ENCODE measurements at regions not wholly inside any gene's neighbourhood (a gene's known extent, or its start where the extent isn't known, plus 50 kb on each side); places are given as distances from the start of the nearest gene placed in this dataset.
A peak's percentile ranks its signal among the peaks of the same experiment; 100 is the strongest.

DNA sequence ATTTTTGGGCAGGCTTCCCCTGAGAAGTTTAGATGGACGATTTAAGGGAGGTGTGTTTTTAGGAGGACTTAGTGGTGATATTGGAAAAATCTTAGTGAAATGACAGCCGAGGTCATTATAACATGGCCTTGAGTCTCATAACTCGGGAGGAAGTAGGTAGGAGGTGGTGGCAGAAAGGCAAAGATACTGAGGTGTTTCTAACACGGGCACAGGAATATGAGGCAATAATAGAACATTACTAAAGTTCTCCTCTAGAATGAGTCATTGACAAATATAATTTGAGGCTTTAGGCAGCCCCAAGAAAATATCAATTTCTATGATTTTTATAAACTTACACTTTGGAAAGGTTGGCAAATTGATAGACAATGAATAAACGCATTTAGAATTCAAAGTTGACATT is 146.1 kb upstream of the ZEB2 start:
- ChIA-PET POLR2A (interaction anchor here (0.6 to 1.8 kb wide), 5 partner anchors 13 to 109 kb away, joined by 3 to 6 read pairs (median 3); no protein-coding TSS in a partner anchor), CTCF (interaction anchor here (0.7 kb wide), 1 partner anchor 192 kb away, joined by 3 read pairs; no protein-coding TSS in a partner anchor)
- TF ChIP-seq, protein P1, sequence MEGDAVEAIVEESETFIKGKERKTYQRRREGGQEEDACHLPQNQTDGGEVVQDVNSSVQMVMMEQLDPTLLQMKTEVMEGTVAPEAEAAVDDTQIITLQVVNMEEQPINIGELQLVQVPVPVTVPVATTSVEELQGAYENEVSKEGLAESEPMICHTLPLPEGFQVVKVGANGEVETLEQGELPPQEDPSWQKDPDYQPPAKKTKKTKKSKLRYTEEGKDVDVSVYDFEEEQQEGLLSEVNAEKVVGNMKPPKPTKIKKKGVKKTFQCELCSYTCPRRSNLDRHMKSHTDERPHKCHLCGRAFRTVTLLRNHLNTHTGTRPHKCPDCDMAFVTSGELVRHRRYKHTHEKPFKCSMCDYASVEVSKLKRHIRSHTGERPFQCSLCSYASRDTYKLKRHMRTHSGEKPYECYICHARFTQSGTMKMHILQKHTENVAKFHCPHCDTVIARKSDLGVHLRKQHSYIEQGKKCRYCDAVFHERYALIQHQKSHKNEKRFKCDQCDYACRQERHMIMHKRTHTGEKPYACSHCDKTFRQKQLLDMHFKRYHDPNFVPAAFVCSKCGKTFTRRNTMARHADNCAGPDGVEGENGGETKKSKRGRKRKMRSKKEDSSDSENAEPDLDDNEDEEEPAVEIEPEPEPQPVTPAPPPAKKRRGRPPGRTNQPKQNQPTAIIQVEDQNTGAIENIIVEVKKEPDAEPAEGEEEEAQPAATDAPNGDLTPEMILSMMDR (IDR thresholded peaks at IDR 0.05; ENCODE audit: unreplicated experiment), result no peak
- Mint-ChIP-seq H3K36me3 (ENCODE audit: insufficient read depth, unreplicated experiment) (peaks cover 5% of the 10 kb centered on the region), H3K4me3 (ENCODE audit: unreplicated experiment) (no peak overlapping the region), H3K9me3 (ENCODE audit: unreplicated experiment) (no peaks in the 10 kb centered on the region), H3K27ac (ENCODE audit: low read depth, unreplicated experiment) (peak overlapping the region; percentile 37), H3K27me3 (ENCODE audit: insufficient read depth, unreplicated experiment) (no peaks in the 10 kb centered on the region), H3K4me1 (ENCODE audit: insufficient read depth, unreplicated experiment) (peaks cover 30% of the 10 kb centered on the region)
- intact Hi-C loops (cut with micrococcal nuclease), result no loop called here
- no TSS peak for BruUV-seq (replicated peaks)
- DNase-seq (ENCODE audit: unreplicated experiment), result peak; percentile 59

GRCh38 chr2:144663207-144663606 is 143.3 kb upstream of the ZEB2 start:
- POLR2A ChIA-PET, result interaction anchor here (0.8 kb wide), 1 partner anchor 13 kb away, joined by 3 read pairs; no protein-coding TSS in a partner anchor
- TF ChIP-seq, protein P1 (IDR thresholded peaks at IDR 0.05; ENCODE audit: unreplicated experiment), result no peak
- BruUV-seq (replicated peaks), result no TSS peak
- H3K36me3 Mint-ChIP-seq (ENCODE audit: insufficient read depth, unreplicated experiment), result peaks cover 5% of the 10 kb centered on the region
- intact Hi-C loops (cut with micrococcal nuclease), result no loop called here
- CTCF ChIA-PET, result interaction anchor here (1.0 kb wide), 2 partner anchors 35 to 41 kb away, joined by 3 read pairs; no protein-coding TSS in a partner anchor
- no peaks in the 10 kb centered on the region for H3K9me3 Mint-ChIP-seq (ENCODE audit: unreplicated experiment)
- no peak for DNase-seq (ENCODE audit: unreplicated experiment)
- H3K27ac Mint-ChIP-seq (ENCODE audit: low read depth, unreplicated experiment), result no peak overlapping the region
- H3K4me1 Mint-ChIP-seq (ENCODE audit: insufficient read depth, unreplicated experiment), result peaks cover 53% of the 10 kb centered on the region
- no peak overlapping the region for H3K4me3 Mint-ChIP-seq (ENCODE audit: unreplicated experiment)
- H3K27me3 Mint-ChIP-seq (ENCODE audit: insufficient read depth, unreplicated experiment), result no peaks in the 10 kb centered on the region

DNA sequence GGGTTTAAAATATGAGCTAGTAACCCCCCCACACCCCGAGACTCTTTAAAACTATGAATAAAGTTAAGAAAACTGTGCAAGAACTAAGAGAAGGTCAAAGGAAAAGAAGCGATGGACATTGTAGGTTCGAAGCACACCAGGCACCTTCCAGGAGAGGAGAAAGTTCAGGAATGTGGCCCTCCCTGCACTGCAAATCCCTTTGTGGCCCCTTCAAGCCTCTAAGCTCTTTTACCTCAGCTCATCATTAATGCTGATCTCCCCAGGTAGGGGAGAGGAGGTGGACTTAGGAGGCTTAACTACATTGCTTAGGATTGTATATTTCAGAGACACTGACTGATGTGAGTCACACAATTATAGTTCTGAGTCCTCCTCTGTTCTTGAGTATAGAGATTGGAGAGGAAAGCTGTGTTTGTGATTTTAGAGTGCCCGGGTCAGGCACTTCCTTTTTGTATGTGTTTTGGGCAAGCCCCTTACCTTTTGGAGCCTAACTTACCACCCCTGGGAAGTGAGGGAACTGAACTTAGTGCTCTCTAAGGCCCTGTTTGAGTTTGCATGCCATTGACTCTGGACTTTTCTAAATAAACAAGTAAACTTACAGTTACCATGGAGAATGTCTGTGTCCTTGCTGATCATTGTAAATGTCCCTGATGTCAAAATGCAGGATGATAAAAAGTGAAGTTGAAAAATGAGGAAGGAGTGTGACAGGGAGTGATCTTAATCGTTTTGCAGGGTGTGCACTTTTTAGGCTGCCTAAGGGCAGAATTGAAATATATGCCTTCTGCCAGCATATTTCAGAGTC is 140.8 kb upstream of the ZEB2 start:
- H3K27ac Mint-ChIP-seq (ENCODE audit: low read depth, unreplicated experiment), result peak overlapping the region; percentile 96
- POLR2A ChIA-PET, result interaction anchor here (0.6 to 4.7 kb wide), 26 partner anchors 9 to 558 kb away, joined by 3 to 39 read pairs (median 4); no protein-coding TSS in a partner anchor

More for the DNA sequence above, 140.8 kb upstream of the ZEB2 start:
- peaks cover 41% of the 10 kb centered on the region for H3K4me1 Mint-ChIP-seq (ENCODE audit: insufficient read depth, unreplicated experiment)
- intact Hi-C loops (cut with micrococcal nuclease), result no loop called here
- no peaks in the 10 kb centered on the region for H3K27me3 Mint-ChIP-seq (ENCODE audit: insufficient read depth, unreplicated experiment)
- H3K9me3 Mint-ChIP-seq (ENCODE audit: unreplicated experiment), result no peaks in the 10 kb centered on the region
- TF ChIP-seq, protein P1 (IDR thresholded peaks at IDR 0.05; ENCODE audit: unreplicated experiment), result no peak
- H3K4me3 Mint-ChIP-seq (ENCODE audit: unreplicated experiment), result no peak overlapping the region
- CTCF ChIA-PET, result interaction anchor here (0.6 to 1.2 kb wide), 8 partner anchors 16 to 825 kb away, joined by 3 to 4 read pairs (median 3); no protein-coding TSS in a partner anchor
- peak; percentile 47 for DNase-seq (ENCODE audit: unreplicated experiment)
- no TSS peak for BruUV-seq (replicated peaks)
- peaks cover 5% of the 10 kb centered on the region for H3K36me3 Mint-ChIP-seq (ENCODE audit: insufficient read depth, unreplicated experiment)

All from MCF 10A (cell line).